Ascending aorta (tissue), 2 donors: ENCODE measurements at regions not wholly inside any gene's neighbourhood (a gene's known extent, or its start where the extent isn't known, plus 50 kb on each side); places are given as distances from the start of the nearest gene placed in this dataset.
A peak's percentile ranks its signal among the peaks of the same experiment; 100 is the strongest.

Source experiments
- DNase-seq, 2 donors: peaks; one replicate each; pipeline ENCODE4 v3.0.0-alpha.2; 2019; ENCODE audit warnings: low spot score in 2 of 2
- H3K27ac ChIP-seq, 2 donors: fragments of 200-600 bp; sonication (generic); one replicate each; pipeline ENCODE4 v1.5.1; 2016 to 2017; ENCODE audit warnings: mild to moderate bottlenecking in 1 of 2
- H3K27me3 ChIP-seq: fragments of 200-600 bp; sonication (generic); one replicate; pipeline ENCODE4 v1.5.1; 2017
- H3K36me3 ChIP-seq, 2 donors: fragments of 200-600 bp; sonication (generic); one replicate each; pipeline ENCODE4 v1.5.1; 2016
- H3K4me1 ChIP-seq, 2 donors: fragments of 200-600 bp; sonication (generic); one replicate each; pipeline ENCODE4 v1.5.1; 2016 to 2017; ENCODE audit warnings: mild to moderate bottlenecking in 1 of 2
- H3K4me3 ChIP-seq, 2 donors: fragments of 200-600 bp; sonication (generic); one replicate each; pipeline ENCODE4 v1.5.1; 2016 to 2017; ENCODE audit warnings: mild to moderate bottlenecking in 1 of 2
- H3K9me3 ChIP-seq, 2 donors: fragments of 200-600 bp; sonication (generic); one replicate each; pipeline ENCODE4 v1.5.1; 2016
- CTCF ChIP-seq, 3 experiments: fragments of 200-600 bp in 2 of 3; fragments of 450-650 bp in 1 of 3; sonication (generic) in 2 of 3; IDR thresholded peaks; one replicate each; pipeline ENCODE4 v1.5.1; 2016 to 2019; ENCODE audit warnings: antibody characterized with exemption in 3 of 3, mild to moderate bottlenecking in 1 of 3, moderate library complexity in 1 of 3
- intact Hi-C: fragments of 100-400 bp; cut with DNase I; formaldehyde crosslinking; loops from one replicate; pipeline ENCODE4 v1.15.1; 2023

- H3K9me3 ChIP-seq: no peaks in the 10 kb centered on the region
- H3K4me1 ChIP-seq: peaks cover 0 to 27% of the 10 kb centered on the region in 2 donors
- intact Hi-C loops: no loop called here
- no peak for DNase-seq
- H3K27ac ChIP-seq: no peak overlapping the region
- no peak overlapping the region for H3K4me3 ChIP-seq
- no peaks in the 10 kb centered on the region for H3K36me3 ChIP-seq
- no peaks in the 10 kb centered on the region for H3K27me3 ChIP-seq
- no peak for TF ChIP-seq CTCF (IDR thresholded peaks at IDR 0.05)
Observed at GRCh38 chr19:46911456-46911855, 50.7 kb downstream of the ARHGAP35 start.

- Histone ChIP-seq H3K36me3 (no peaks in the 10 kb centered on the region), H3K9me3 (no peaks in the 10 kb centered on the region), H3K4me1 (peaks cover 0 to 25% of the 10 kb centered on the region in 2 donors), H3K4me3 (no peak overlapping the region), H3K27ac (peak overlapping the region in 1 of 2 donors; percentile 3), H3K27me3 (no peaks in the 10 kb centered on the region)
- intact Hi-C loops: no loop called here
- DNase-seq: no peak
- no peak for TF ChIP-seq CTCF (IDR thresholded peaks at IDR 0.05)
Observed at GRCh38 chr19:46913198-46913851, 52.5 kb downstream of the ARHGAP35 start.

GRCh38 chr19:46913852-46914430, 53.1 kb downstream of the ARHGAP35 start:
- Histone ChIP-seq H3K4me1 (peaks cover 0 to 21% of the 10 kb centered on the region in 2 donors), H3K27ac (peak overlapping the region in 1 of 2 donors; percentile 3), H3K36me3 (peaks cover under 1 to 4% of the 10 kb centered on the region in 2 donors), H3K4me3 (no peak overlapping the region), H3K27me3 (no peaks in the 10 kb centered on the region), H3K9me3 (no peaks in the 10 kb centered on the region)
- TF ChIP-seq CTCF (IDR thresholded peaks at IDR 0.05): no peak
- no peak for DNase-seq
- intact Hi-C loops: no loop called here

- intact Hi-C loops: no loop called here
- no peaks in the 10 kb centered on the region for H3K27me3 ChIP-seq
- H3K9me3 ChIP-seq: no peaks in the 10 kb centered on the region
- no peak for TF ChIP-seq CTCF (IDR thresholded peaks at IDR 0.05)
- no peak overlapping the region for H3K4me3 ChIP-seq
- peaks cover 0 to 21% of the 10 kb centered on the region in 2 donors for H3K4me1 ChIP-seq
- no peak overlapping the region for H3K27ac ChIP-seq
- H3K36me3 ChIP-seq: peaks cover 9 to 18% of the 10 kb centered on the region in 2 donors
- DNase-seq: no peak
Observed at GRCh38 chr19:46915386-46915785, 54.6 kb downstream of the ARHGAP35 start.

GRCh38 chr19:46917002-46917401, 56.2 kb downstream of the ARHGAP35 start:
- H3K4me1 ChIP-seq: peaks cover 0 to 21% of the 10 kb centered on the region in 2 donors

More at GRCh38 chr19:46917002-46917401, 56.2 kb downstream of the ARHGAP35 start:
- no peak for TF ChIP-seq CTCF (IDR thresholded peaks at IDR 0.05)
- H3K27ac ChIP-seq: no peak overlapping the region
- peaks cover 11 to 32% of the 10 kb centered on the region in 2 donors for H3K36me3 ChIP-seq
- no peak overlapping the region for H3K4me3 ChIP-seq
- no peaks in the 10 kb centered on the region for H3K9me3 ChIP-seq
- DNase-seq: no peak
- no peaks in the 10 kb centered on the region for H3K27me3 ChIP-seq
- intact Hi-C loops: no loop called here
